ENCODE measurements at regions not wholly inside any gene's neighbourhood (a gene's known extent, or its start where the extent isn't known, plus 50 kb on each side); places are given as distances from the start of the nearest gene placed in this dataset.

DNA sequence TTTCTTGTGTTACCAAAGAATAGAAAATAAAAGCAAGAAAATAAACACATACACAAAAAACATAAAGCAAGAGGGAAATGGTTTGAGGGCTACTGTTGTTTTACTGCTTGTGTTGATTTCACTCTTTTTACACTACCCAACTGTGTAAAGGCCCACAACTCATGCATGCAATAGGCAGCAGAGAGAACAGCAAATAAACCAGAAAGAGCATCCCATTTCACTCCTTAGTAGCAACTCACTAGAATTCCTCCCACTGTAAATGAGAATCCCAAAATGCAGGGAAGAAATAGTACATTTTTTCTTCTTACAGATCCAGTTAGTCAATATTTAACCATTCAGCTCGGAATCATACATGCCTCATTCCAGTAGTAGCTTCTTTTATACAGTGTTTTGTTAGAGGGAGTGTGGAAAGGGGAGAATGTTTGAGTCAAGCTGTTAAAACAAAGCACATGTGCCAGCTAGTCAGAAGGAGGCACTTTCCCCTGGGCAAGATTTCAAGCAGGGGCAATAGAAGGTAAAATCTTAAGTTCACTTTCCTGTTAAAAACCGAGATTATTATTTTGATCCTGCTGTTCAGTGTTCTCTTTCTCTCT, 147.2 kb upstream of the FAM98A start:
- no peak for DNase-seq
- H3K4me1 ChIP-seq (ENCODE audit: control insufficient read depth, insufficient read depth, low read length, poor library complexity, severe bottlenecking), result no peaks in the 10 kb centered on the region
- Mint-ChIP-seq H3K4me1 (no peaks in the 10 kb centered on the region), H3K9me3 (peaks cover 0 to 10% (median 6%) of the 10 kb centered on the region in 7 donors), H3K27ac (no peak overlapping the region), H3K27me3 (peaks cover 8% of the 10 kb centered on the region), H3K36me3 (peaks cover 4% of the 10 kb centered on the region), H3K4me3 (no peak overlapping the region)
- H3K27me3 ChIP-seq (ENCODE audit: control insufficient read depth, insufficient read depth, low read length), result no peaks in the 10 kb centered on the region
- ATAC-seq (ENCODE audit: low read depth in 2 of 2), result no peak
- H3K36me3 ChIP-seq (ENCODE audit: control insufficient read depth, insufficient read depth, low read length), result no peaks in the 10 kb centered on the region
- no peak overlapping the region for H3K4me3 ChIP-seq (ENCODE audit: low read depth, low read length)
- H3K27ac ChIP-seq (ENCODE audit: insufficient read depth, low read length, poor library complexity, severe bottlenecking), result no peak overlapping the region
- no peaks in the 10 kb centered on the region for H3K9me3 ChIP-seq (ENCODE audit: control insufficient read depth in 2 of 2, low read length in 2 of 2)

GRCh38 chr2:33735096-33735495, 136.0 kb upstream of the FAM98A start:
- ATAC-seq (ENCODE audit: low read depth in 2 of 2) (no peak), DNase-seq (no peak)
- no peaks in the 10 kb centered on the region for H3K27me3 Mint-ChIP-seq
- no peaks in the 10 kb centered on the region for H3K27me3 ChIP-seq (ENCODE audit: control insufficient read depth, insufficient read depth, low read length)
- peaks cover 0 to 4% (median 0%) of the 10 kb centered on the region in 7 donors for H3K9me3 Mint-ChIP-seq
- H3K36me3 ChIP-seq (ENCODE audit: control insufficient read depth, insufficient read depth, low read length), result no peaks in the 10 kb centered on the region
- no peaks in the 10 kb centered on the region for H3K4me1 ChIP-seq (ENCODE audit: control insufficient read depth, insufficient read depth, low read length, poor library complexity, severe bottlenecking)
- no peak overlapping the region for H3K27ac Mint-ChIP-seq
- no peaks in the 10 kb centered on the region for H3K36me3 Mint-ChIP-seq
- H3K27ac ChIP-seq (ENCODE audit: insufficient read depth, low read length, poor library complexity, severe bottlenecking), result no peak overlapping the region
- no peaks in the 10 kb centered on the region for H3K4me1 Mint-ChIP-seq
- H3K9me3 ChIP-seq (ENCODE audit: control insufficient read depth in 2 of 2, low read length in 2 of 2), result no peaks in the 10 kb centered on the region
- no peak overlapping the region for H3K4me3 Mint-ChIP-seq
- no peak overlapping the region for H3K4me3 ChIP-seq (ENCODE audit: low read depth, low read length)

DNA sequence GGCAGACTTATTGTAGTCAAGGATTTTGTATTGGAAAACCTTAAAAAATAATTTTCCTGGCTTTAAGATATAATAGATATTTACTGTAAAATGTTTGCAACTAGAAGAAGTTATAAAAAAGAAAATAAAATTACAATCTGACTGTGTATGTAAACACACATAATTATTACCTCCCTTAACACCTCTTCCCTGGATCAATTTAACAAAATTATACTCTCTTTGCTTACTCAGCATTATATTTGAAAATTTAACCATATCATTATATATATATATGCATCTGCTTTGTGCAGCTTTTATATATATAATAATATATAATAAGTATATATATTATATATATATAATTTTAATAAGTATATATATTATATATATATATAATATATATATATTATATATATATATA, 131.7 kb upstream of the FAM98A start:
- Mint-ChIP-seq H3K27me3 (no peaks in the 10 kb centered on the region), H3K27ac (no peak overlapping the region), H3K4me3 (no peak overlapping the region), H3K9me3 (peaks cover 0 to 5% (median 2%) of the 10 kb centered on the region in 7 donors), H3K36me3 (no peaks in the 10 kb centered on the region), H3K4me1 (no peaks in the 10 kb centered on the region)
- Histone ChIP-seq H3K4me1 (ENCODE audit: control insufficient read depth, insufficient read depth, low read length, poor library complexity, severe bottlenecking) (no peaks in the 10 kb centered on the region), H3K4me3 (ENCODE audit: low read depth, low read length) (no peak overlapping the region), H3K36me3 (ENCODE audit: control insufficient read depth, insufficient read depth, low read length) (no peaks in the 10 kb centered on the region), H3K27ac (ENCODE audit: insufficient read depth, low read length, poor library complexity, severe bottlenecking) (no peak overlapping the region), H3K27me3 (ENCODE audit: control insufficient read depth, insufficient read depth, low read length) (no peaks in the 10 kb centered on the region), H3K9me3 (ENCODE audit: control insufficient read depth in 2 of 2, low read length in 2 of 2) (no peaks in the 10 kb centered on the region)
- DNase-seq, result no peak
- no peak for ATAC-seq (ENCODE audit: low read depth in 2 of 2)

GRCh38 chr2:33730193-33730592, 131.1 kb upstream of the FAM98A start:
- no peaks in the 10 kb centered on the region for H3K36me3 Mint-ChIP-seq
- no peak for DNase-seq

GRCh38 chr2:33729353-33729752, 130.3 kb upstream of the FAM98A start:
- H3K9me3 ChIP-seq (ENCODE audit: control insufficient read depth in 2 of 2, low read length in 2 of 2), result no peaks in the 10 kb centered on the region
- H3K9me3 Mint-ChIP-seq, result peaks cover 0 to 5% (median 2%) of the 10 kb centered on the region in 7 donors
- H3K27me3 ChIP-seq (ENCODE audit: control insufficient read depth, insufficient read depth, low read length), result no peaks in the 10 kb centered on the region
- H3K36me3 Mint-ChIP-seq, result no peaks in the 10 kb centered on the region
- no peaks in the 10 kb centered on the region for H3K27me3 Mint-ChIP-seq
- H3K4me1 Mint-ChIP-seq, result no peaks in the 10 kb centered on the region
- no peak overlapping the region for H3K4me3 Mint-ChIP-seq
- H3K4me1 ChIP-seq (ENCODE audit: control insufficient read depth, insufficient read depth, low read length, poor library complexity, severe bottlenecking), result no peaks in the 10 kb centered on the region
- H3K27ac Mint-ChIP-seq, result no peak overlapping the region
- no peaks in the 10 kb centered on the region for H3K36me3 ChIP-seq (ENCODE audit: control insufficient read depth, insufficient read depth, low read length)
- ATAC-seq (ENCODE audit: low read depth in 2 of 2) (no peak), DNase-seq (no peak)
- no peak overlapping the region for H3K4me3 ChIP-seq (ENCODE audit: low read depth, low read length)
- H3K27ac ChIP-seq (ENCODE audit: insufficient read depth, low read length, poor library complexity, severe bottlenecking), result no peak overlapping the region

More at GRCh38 chr2:33730193-33730592, 131.1 kb upstream of the FAM98A start:
- Mint-ChIP-seq H3K4me1 (no peaks in the 10 kb centered on the region), H3K9me3 (peaks cover 0 to 5% (median 2%) of the 10 kb centered on the region in 7 donors), H3K4me3 (no peak overlapping the region), H3K27ac (no peak overlapping the region), H3K27me3 (no peaks in the 10 kb centered on the region)
- H3K4me3 ChIP-seq (ENCODE audit: low read depth, low read length), result no peak overlapping the region
- ATAC-seq (ENCODE audit: low read depth in 2 of 2), result no peak
- no peaks in the 10 kb centered on the region for H3K36me3 ChIP-seq (ENCODE audit: control insufficient read depth, insufficient read depth, low read length)
- H3K27ac ChIP-seq (ENCODE audit: insufficient read depth, low read length, poor library complexity, severe bottlenecking), result no peak overlapping the region
- no peaks in the 10 kb centered on the region for H3K27me3 ChIP-seq (ENCODE audit: control insufficient read depth, insufficient read depth, low read length)
- no peaks in the 10 kb centered on the region for H3K4me1 ChIP-seq (ENCODE audit: control insufficient read depth, insufficient read depth, low read length, poor library complexity, severe bottlenecking)
- H3K9me3 ChIP-seq (ENCODE audit: control insufficient read depth in 2 of 2, low read length in 2 of 2), result no peaks in the 10 kb centered on the region

- Mint-ChIP-seq H3K36me3 (no peaks in the 10 kb centered on the region), H3K4me3 (no peak overlapping the region), H3K9me3 (peaks cover 0 to 5% (median 2%) of the 10 kb centered on the region in 7 donors), H3K4me1 (no peaks in the 10 kb centered on the region), H3K27ac (no peak overlapping the region), H3K27me3 (no peaks in the 10 kb centered on the region)
- ATAC-seq (ENCODE audit: low read depth in 2 of 2) (no peak), DNase-seq (no peak)
- Histone ChIP-seq H3K36me3 (ENCODE audit: control insufficient read depth, insufficient read depth, low read length) (no peaks in the 10 kb centered on the region), H3K4me1 (ENCODE audit: control insufficient read depth, insufficient read depth, low read length, poor library complexity, severe bottlenecking) (no peaks in the 10 kb centered on the region), H3K27me3 (ENCODE audit: control insufficient read depth, insufficient read depth, low read length) (no peaks in the 10 kb centered on the region), H3K27ac (ENCODE audit: insufficient read depth, low read length, poor library complexity, severe bottlenecking) (no peak overlapping the region), H3K9me3 (ENCODE audit: control insufficient read depth in 2 of 2, low read length in 2 of 2) (no peaks in the 10 kb centered on the region), H3K4me3 (ENCODE audit: low read depth, low read length) (no peak overlapping the region)
These were observed 129.0 kb upstream of the FAM98A start for GRCh38 chr2:33728106-33728505.

DNA sequence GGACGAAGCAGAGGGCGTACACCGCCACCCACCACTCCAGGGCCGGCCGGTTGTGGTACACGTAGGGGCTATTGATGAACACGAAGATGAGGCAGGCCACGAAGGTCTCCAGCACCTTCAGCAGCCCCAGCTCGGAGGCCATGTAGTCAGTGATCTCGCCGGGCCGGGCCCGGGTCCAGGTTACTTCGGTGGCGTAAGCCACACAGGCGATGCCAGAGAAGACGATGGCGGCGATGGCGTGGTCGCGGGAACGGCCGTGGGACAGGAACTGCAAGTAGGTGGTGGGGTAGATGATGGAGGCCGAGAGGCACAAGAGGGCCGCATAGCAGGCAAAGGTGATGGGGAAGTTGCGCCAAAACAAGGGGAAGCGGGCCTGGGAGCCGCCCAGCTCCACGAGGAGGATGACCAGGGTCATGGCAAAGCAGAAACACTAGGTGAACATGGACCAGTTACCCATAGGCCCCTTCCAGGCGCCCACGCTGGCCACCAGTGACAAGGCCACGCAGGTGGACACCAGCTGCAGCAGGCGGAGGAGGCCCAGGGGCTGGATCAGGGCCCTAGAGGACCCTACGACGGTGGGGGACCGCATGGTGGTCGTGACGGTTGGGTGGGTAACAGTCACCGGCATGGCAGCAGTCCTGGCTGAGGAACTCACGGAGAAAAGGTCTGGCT, 128.4 kb upstream of the FAM98A start:
- no peak overlapping the region for H3K4me3 Mint-ChIP-seq
- peaks cover 0 to 5% (median 2%) of the 10 kb centered on the region in 7 donors for H3K9me3 Mint-ChIP-seq
- H3K4me1 Mint-ChIP-seq, result no peaks in the 10 kb centered on the region

DNA sequence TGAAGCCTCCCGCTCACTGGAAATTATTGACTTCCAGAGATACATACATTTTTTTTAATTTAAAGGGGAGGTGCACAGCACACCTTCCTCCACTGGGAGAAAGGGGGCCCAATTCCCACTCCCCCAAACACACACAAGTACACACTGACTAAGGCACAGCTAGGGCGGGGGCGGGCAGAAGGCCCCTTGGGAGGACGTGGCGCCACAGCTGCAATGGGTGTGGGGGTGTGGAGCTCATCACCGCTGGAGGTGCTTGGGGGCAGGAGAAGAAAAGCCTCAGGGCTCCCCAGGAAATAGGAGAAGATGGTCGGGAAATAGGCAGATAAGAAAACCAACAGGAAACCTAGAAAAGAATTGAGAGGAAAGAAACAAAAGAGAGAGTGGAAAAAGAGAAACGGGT, 127.3 kb upstream of the FAM98A start:
- no peak overlapping the region for H3K27ac Mint-ChIP-seq
- H3K9me3 Mint-ChIP-seq, result peaks cover 0 to 5% (median 2%) of the 10 kb centered on the region in 7 donors
- H3K4me1 Mint-ChIP-seq, result no peaks in the 10 kb centered on the region
- Histone ChIP-seq H3K4me3 (ENCODE audit: low read depth, low read length) (no peak overlapping the region), H3K4me1 (ENCODE audit: control insufficient read depth, insufficient read depth, low read length, poor library complexity, severe bottlenecking) (no peaks in the 10 kb centered on the region), H3K36me3 (ENCODE audit: control insufficient read depth, insufficient read depth, low read length) (no peaks in the 10 kb centered on the region), H3K27me3 (ENCODE audit: control insufficient read depth, insufficient read depth, low read length) (no peaks in the 10 kb centered on the region), H3K27ac (ENCODE audit: insufficient read depth, low read length, poor library complexity, severe bottlenecking) (no peak overlapping the region), H3K9me3 (ENCODE audit: control insufficient read depth in 2 of 2, low read length in 2 of 2) (no peaks in the 10 kb centered on the region)
- H3K4me3 Mint-ChIP-seq, result no peak overlapping the region
- no peaks in the 10 kb centered on the region for H3K36me3 Mint-ChIP-seq
- H3K27me3 Mint-ChIP-seq, result no peaks in the 10 kb centered on the region
- DNase-seq, result no peak
- ATAC-seq (ENCODE audit: low read depth in 2 of 2), result no peak

More for the DNA sequence above, 128.4 kb upstream of the FAM98A start:
- Histone ChIP-seq H3K4me3 (ENCODE audit: low read depth, low read length) (no peak overlapping the region), H3K36me3 (ENCODE audit: control insufficient read depth, insufficient read depth, low read length) (no peaks in the 10 kb centered on the region), H3K4me1 (ENCODE audit: control insufficient read depth, insufficient read depth, low read length, poor library complexity, severe bottlenecking) (no peaks in the 10 kb centered on the region), H3K27me3 (ENCODE audit: control insufficient read depth, insufficient read depth, low read length) (no peaks in the 10 kb centered on the region), H3K27ac (ENCODE audit: insufficient read depth, low read length, poor library complexity, severe bottlenecking) (no peak overlapping the region), H3K9me3 (ENCODE audit: control insufficient read depth in 2 of 2, low read length in 2 of 2) (no peaks in the 10 kb centered on the region)
- Mint-ChIP-seq H3K36me3 (no peaks in the 10 kb centered on the region), H3K27ac (no peak overlapping the region), H3K27me3 (no peaks in the 10 kb centered on the region)
- ATAC-seq (ENCODE audit: low read depth in 2 of 2) (no peak), DNase-seq (no peak)

Measured in CD4-positive, CD25-positive, alpha-beta regulatory T cell (primary cell).